Motor neuron (in vitro differentiated cells): ENCODE measurements at regions not wholly inside any gene's neighbourhood (a gene's known extent, or its start where the extent isn't known, plus 50 kb on each side); places are given as distances from the start of the nearest gene placed in this dataset.

Source experiments
- ATAC-seq, 8 experiments: fragments of 200-7000 bp; cut with Tn5 transposase; replicated peaks in 6 of 8; 2 replicates each; pipeline ENCODE4 v1.8.0; 2021; ENCODE audit warnings: mild to moderate bottlenecking in 8 of 8, moderate library complexity in 8 of 8
- H3K27ac ChIP-seq, 2 donors: fragments of 250-450 bp; sonication (Bioruptor Pico); 2 replicates each; pipeline ENCODE4 v1.9.0; 2021; ENCODE audit warnings: antibody characterized with exemption in 2 of 2, mild to moderate bottlenecking in 2 of 2, moderate library complexity in 1 of 2
- H3K4me1 ChIP-seq, 2 donors: fragments of 250-450 bp; sonication (Bioruptor Pico); replicated peaks in 1 of 2; 2 replicates each; pipeline ENCODE4 v1.6.1; 2021; ENCODE audit warnings: antibody characterized with exemption in 2 of 2, mild to moderate bottlenecking in 2 of 2, moderate library complexity in 1 of 2
- H3K4me3 ChIP-seq, 5 donors: fragments of 250-450 bp; sonication (Bioruptor Pico); 2 replicates each; pipeline ENCODE4 v1.9.0; 2021; ENCODE audit warnings: antibody characterized with exemption in 5 of 5, mild to moderate bottlenecking in 5 of 5, moderate library complexity in 4 of 5
- WGBS, 10 experiments: fragments of 450-650 bp; shearing (Covaris generic); methylation state at CpG; one replicate each; pipeline ENCODE4 v1.0.0; 2022; 5-methylcytosine and 5-hydroxymethylcytosine counted together
- in situ Hi-C, 9 experiments: fragments of 400-800 bp; cut with MboI; loops; one replicate each; pipeline ENCODE4 v1.15.0; 2021; ENCODE audit warnings: low sequenced_read_pairs in 9 of 9, low pct_unique_long_range_greater_than_20kb in 2 of 9; ENCODE audit not compliant: unreplicated experiment in 9 of 9

GRCh38 chr5:67518227-67518626, 321.6 kb upstream of the CD180 start:
- 56 to 100% (median 80%) methylated on average over 1 to 2 of the region's 2 CpGs; no CpG with 5 or more reads in 3 of the 10 experiments for WGBS, 10 experiments
- H3K27ac ChIP-seq: no peak overlapping the region
- no peak for ATAC-seq

GRCh38 chr5:67516948-67517565, 320.5 kb upstream of the CD180 start:
- no peak for ATAC-seq
- in situ Hi-C loops: no loop called here
- Histone ChIP-seq H3K27ac (no peak overlapping the region), H3K4me3 (no peak overlapping the region), H3K4me1 (peaks cover 0 to 3% of the 10 kb centered on the region in 2 donors)
- 6 to 100% (median 87%) methylated on average over 1 to 6 of the region's 6 CpGs; no CpG with 5 or more reads in 1 of the 10 experiments for WGBS, 10 experiments

More at GRCh38 chr5:67518227-67518626, 321.6 kb upstream of the CD180 start:
- H3K4me1 ChIP-seq: peaks cover 0 to 3% of the 10 kb centered on the region in 2 donors
- H3K4me3 ChIP-seq: no peak overlapping the region
- in situ Hi-C loops: no loop called here

- peaks cover 0 to 3% of the 10 kb centered on the region in 2 donors for H3K4me1 ChIP-seq
- WGBS, 10 experiments: 13 to 100% (median 86%) methylated on average over 1 to 2 of the region's 2 CpGs; no CpG with 5 or more reads in 3 of the 10 experiments
- H3K4me3 ChIP-seq: no peak overlapping the region
- H3K27ac ChIP-seq: no peak overlapping the region
- in situ Hi-C loops: no loop called here
- ATAC-seq: no peak
Observed at GRCh38 chr5:67515762-67516161, 319.2 kb upstream of the CD180 start.

GRCh38 chr5:67515020-67515689, 318.6 kb upstream of the CD180 start:
- H3K4me3 ChIP-seq: no peak overlapping the region
- in situ Hi-C loops: no loop called here
- ATAC-seq: no peak
- H3K4me1 ChIP-seq: peaks cover 0 to 3% of the 10 kb centered on the region in 2 donors
- no peak overlapping the region for H3K27ac ChIP-seq
- WGBS, 10 experiments: 62 to 100% (median 82%) methylated on average over 1 to 7 of the region's 7 CpGs

- Histone ChIP-seq H3K4me1 (peaks cover 0 to 3% of the 10 kb centered on the region in 2 donors), H3K4me3 (no peak overlapping the region), H3K27ac (no peak overlapping the region)
- in situ Hi-C loops: no loop called here
- WGBS, 10 experiments: 67 to 100% (median 91%) methylated on average over 1 of the region's 1 CpG; no CpG with 5 or more reads in 4 of the 10 experiments
- no peak for ATAC-seq
Observed at GRCh38 chr5:67512758-67513157, 316.2 kb upstream of the CD180 start.

- peaks cover 0 to 3% of the 10 kb centered on the region in 2 donors for H3K4me1 ChIP-seq
Observed at GRCh38 chr5:67511911-67512310, 315.3 kb upstream of the CD180 start.

GRCh38 chr5:67510204-67510603, 313.6 kb upstream of the CD180 start:
- in situ Hi-C loops: no loop called here
- no peak overlapping the region for H3K27ac ChIP-seq
- no peak overlapping the region for H3K4me3 ChIP-seq
- peaks cover 0 to 3% of the 10 kb centered on the region in 2 donors for H3K4me1 ChIP-seq
- ATAC-seq: no peak

More at GRCh38 chr5:67511911-67512310, 315.3 kb upstream of the CD180 start:
- no peak overlapping the region for H3K27ac ChIP-seq
- in situ Hi-C loops: no loop called here
- no peak for ATAC-seq
- no peak overlapping the region for H3K4me3 ChIP-seq
- 0 to 100% (median 100%) methylated on average over 1 of the region's 1 CpG; no CpG with 5 or more reads in 2 of the 10 experiments for WGBS, 10 experiments

- ATAC-seq: no peak
Observed at GRCh38 chr5:67509402-67510186, 313.0 kb upstream of the CD180 start.

GRCh38 chr5:67506241-67506640, 309.6 kb upstream of the CD180 start:
- no peak overlapping the region for H3K27ac ChIP-seq
- ATAC-seq: no peak
- 29 to 86% (median 69%) methylated on average over 1 to 2 of the region's 2 CpGs; no CpG with 5 or more reads in 1 of the 10 experiments for WGBS, 10 experiments
- no peak overlapping the region for H3K4me3 ChIP-seq
- no peaks in the 10 kb centered on the region for H3K4me1 ChIP-seq
- in situ Hi-C loops: no loop called here

More at GRCh38 chr5:67509402-67510186, 313.0 kb upstream of the CD180 start:
- H3K27ac ChIP-seq: no peak overlapping the region
- peaks cover 0 to 3% of the 10 kb centered on the region in 2 donors for H3K4me1 ChIP-seq
- no peak overlapping the region for H3K4me3 ChIP-seq
- WGBS, 10 experiments: 25 to 90% (median 73%) methylated on average over 1 to 5 of the region's 5 CpGs
- in situ Hi-C loops: no loop called here

- H3K4me3 ChIP-seq: no peak overlapping the region
- H3K4me1 ChIP-seq: no peaks in the 10 kb centered on the region
- no peak for ATAC-seq
- no peak overlapping the region for H3K27ac ChIP-seq
- in situ Hi-C loops: no loop called here
- 80 to 100% (median 94%) methylated on average over 1 of the region's 1 CpG; no CpG with 5 or more reads in 6 of the 10 experiments for WGBS, 10 experiments
Observed at GRCh38 chr5:67502951-67503350, 306.4 kb upstream of the CD180 start.

GRCh38 chr5:67496051-67496450, 299.5 kb upstream of the CD180 start:
- ATAC-seq: no peak
- Histone ChIP-seq H3K27ac (no peak overlapping the region), H3K4me3 (no peak overlapping the region), H3K4me1 (no peaks in the 10 kb centered on the region)
- 86 to 100% (median 86%) methylated on average over 1 of the region's 1 CpG; no CpG with 5 or more reads in 7 of the 10 experiments for WGBS, 10 experiments
- in situ Hi-C loops: loop anchor here in 1 of 9 experiments (25.0 kb wide), 1 partner anchor 259 kb away; no protein-coding TSS in a partner anchor

- Histone ChIP-seq H3K4me1 (no peaks in the 10 kb centered on the region), H3K27ac (no peak overlapping the region), H3K4me3 (no peak overlapping the region)
- in situ Hi-C loops: loop anchor here in 1 of 9 experiments (25.0 kb wide), 1 partner anchor 258 kb away; no protein-coding TSS in a partner anchor
- 50 to 100% (median 80%) methylated on average over 1 to 3 of the region's 3 CpGs; no CpG with 5 or more reads in 1 of the 10 experiments for WGBS, 10 experiments
- ATAC-seq: no peak
Observed at GRCh38 chr5:67495072-67495471, 298.5 kb upstream of the CD180 start.
